Activated T-helper 17 cell treated with anti-CD3 and anti-CD28 coated beads, Interleukin-2, amount 50 U/mL, for 72 hours (primary cell): ENCODE measurements at regions not wholly inside any gene's neighbourhood (a gene's known extent, or its start where the extent isn't known, plus 50 kb on each side); places are given as distances from the start of the nearest gene placed in this dataset.

ENCODE experiments used
- ATAC-seq: fragments of 150-1000 bp; cut with Tn5 transposase; replicated peaks from 2 replicates; pipeline ENCODE4 v1.10.0; 2021; ENCODE audit warnings: mild to moderate bottlenecking, moderate library complexity
- H3K27ac Mint-ChIP-seq: one replicate; pipeline ENCODE4 v1.8.0; 2022; ENCODE audit warnings: mixed read lengths
- H3K27me3 Mint-ChIP-seq: one replicate; pipeline ENCODE4 v1.8.0; 2022; ENCODE audit warnings: mixed read lengths
- H3K36me3 Mint-ChIP-seq: one replicate; pipeline ENCODE4 v1.8.0; 2022; ENCODE audit warnings: low read depth, mild to moderate bottlenecking, mixed read lengths
- H3K4me1 Mint-ChIP-seq: one replicate; pipeline ENCODE4 v1.8.0; 2022; ENCODE audit warnings: mixed read lengths
- H3K4me3 Mint-ChIP-seq: one replicate; pipeline ENCODE4 v1.8.0; 2022; ENCODE audit warnings: mild to moderate bottlenecking, mixed read lengths
- H3K9me3 Mint-ChIP-seq: one replicate; pipeline ENCODE4 v1.8.0; 2022; ENCODE audit warnings: mixed read lengths

DNA sequence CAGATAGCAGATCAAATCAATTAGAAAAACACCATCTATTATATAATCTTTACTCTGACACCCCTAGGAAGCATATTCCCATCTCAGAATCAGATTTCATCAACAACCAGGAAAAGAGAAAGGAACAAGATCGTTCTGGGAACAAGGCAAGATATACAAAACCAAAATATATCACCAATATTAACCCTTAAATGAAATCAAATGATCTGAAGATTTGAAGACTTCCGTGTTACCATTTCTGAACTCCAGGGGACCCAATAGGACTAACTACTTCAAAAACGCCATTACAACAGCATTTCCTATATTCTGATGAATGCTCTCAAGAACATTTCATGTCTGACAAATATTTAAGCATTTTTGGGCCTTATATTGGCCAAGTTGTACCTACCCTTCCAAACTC lies 624.2 kb upstream of the ZFHX3 start:
- peaks cover 2% of the 10 kb centered on the region for H3K27me3 Mint-ChIP-seq
- no peak for ATAC-seq
- H3K4me1 Mint-ChIP-seq = no peaks in the 10 kb centered on the region
- no peaks in the 10 kb centered on the region for H3K36me3 Mint-ChIP-seq
- H3K9me3 Mint-ChIP-seq = no peaks in the 10 kb centered on the region
- no peak overlapping the region for H3K4me3 Mint-ChIP-seq
- H3K27ac Mint-ChIP-seq = no peak overlapping the region

- ATAC-seq = no peak
- H3K4me1 Mint-ChIP-seq = no peaks in the 10 kb centered on the region
Measured at GRCh38 chr16:73670836-73671820, 623.2 kb upstream of the ZFHX3 start.

DNA sequence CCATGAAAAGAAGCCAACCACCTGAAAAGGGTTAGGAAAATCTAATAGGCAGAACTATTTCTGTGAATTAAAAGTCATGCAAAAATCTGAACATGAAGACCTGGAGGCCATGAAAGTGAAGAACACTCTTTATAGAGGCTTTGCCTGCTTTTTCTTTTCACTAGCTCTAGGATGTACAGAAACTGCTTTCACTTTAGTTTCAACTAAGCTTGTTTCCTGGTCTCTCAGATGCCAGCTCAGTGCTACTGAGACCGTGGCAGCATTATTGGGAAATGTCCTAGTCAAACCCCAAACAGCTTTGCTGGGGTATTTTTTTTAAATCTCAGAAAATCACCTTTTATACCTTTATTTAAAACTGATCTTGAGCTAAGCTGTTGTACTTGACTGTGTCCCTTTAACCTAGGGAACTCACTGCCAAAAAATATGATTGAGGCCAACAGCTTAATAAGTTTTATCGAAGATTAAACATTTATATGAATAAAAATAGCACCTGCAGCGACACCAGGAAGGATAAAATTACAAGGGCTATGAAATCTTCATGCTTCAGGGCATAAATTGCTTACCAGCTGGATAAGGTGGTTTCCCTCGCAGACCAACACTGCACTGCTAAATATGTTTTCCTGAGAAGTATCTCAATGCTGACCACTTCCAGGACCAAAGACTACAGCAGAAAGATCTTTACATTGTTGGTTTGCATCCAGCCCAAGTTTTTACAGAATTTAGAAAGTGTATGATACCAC lies 621.8 kb upstream of the ZFHX3 start:
- ATAC-seq = no peak
- Mint-ChIP-seq H3K27me3 (peaks cover 2% of the 10 kb centered on the region), H3K36me3 (no peaks in the 10 kb centered on the region), H3K9me3 (peaks cover 3% of the 10 kb centered on the region), H3K4me1 (no peaks in the 10 kb centered on the region), H3K4me3 (no peak overlapping the region), H3K27ac (no peak overlapping the region)

More at GRCh38 chr16:73670836-73671820, 623.2 kb upstream of the ZFHX3 start:
- H3K36me3 Mint-ChIP-seq = no peaks in the 10 kb centered on the region
- no peak overlapping the region for H3K27ac Mint-ChIP-seq
- H3K9me3 Mint-ChIP-seq = peaks cover 3% of the 10 kb centered on the region
- peaks cover 2% of the 10 kb centered on the region for H3K27me3 Mint-ChIP-seq
- no peak overlapping the region for H3K4me3 Mint-ChIP-seq

- no peak overlapping the region for H3K27ac Mint-ChIP-seq
- ATAC-seq = no peak
- H3K9me3 Mint-ChIP-seq = peaks cover 7% of the 10 kb centered on the region
- H3K4me3 Mint-ChIP-seq = no peak overlapping the region
- no peaks in the 10 kb centered on the region for H3K27me3 Mint-ChIP-seq
- no peaks in the 10 kb centered on the region for H3K36me3 Mint-ChIP-seq
- H3K4me1 Mint-ChIP-seq = no peaks in the 10 kb centered on the region
Measured at GRCh38 chr16:73663720-73664119, 615.8 kb upstream of the ZFHX3 start.

DNA sequence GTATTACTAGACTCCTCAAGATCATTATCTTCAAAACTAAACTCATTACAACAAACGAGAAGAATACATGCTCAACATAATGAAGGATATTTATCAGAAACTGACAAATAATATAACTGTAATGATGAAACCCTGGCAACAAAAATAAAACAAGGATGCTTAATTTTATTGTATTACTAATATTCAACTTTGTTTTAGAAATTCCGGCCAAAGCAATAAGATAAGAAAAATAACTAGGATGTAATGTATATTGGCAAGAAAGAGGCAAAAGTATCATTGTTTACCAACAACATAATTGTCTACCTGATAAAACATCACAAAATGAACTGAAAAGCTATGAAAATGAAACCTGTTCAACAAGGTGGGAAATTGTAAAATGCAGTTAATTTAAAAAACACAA lies 588.3 kb upstream of the ZFHX3 start:
- H3K36me3 Mint-ChIP-seq = no peaks in the 10 kb centered on the region
- H3K27me3 Mint-ChIP-seq = no peaks in the 10 kb centered on the region
- H3K27ac Mint-ChIP-seq = no peak overlapping the region
- no peaks in the 10 kb centered on the region for H3K4me1 Mint-ChIP-seq
- no peak overlapping the region for H3K4me3 Mint-ChIP-seq
- no peak for ATAC-seq
- H3K9me3 Mint-ChIP-seq = peaks cover 12% of the 10 kb centered on the region

- peaks cover 3% of the 10 kb centered on the region for H3K27me3 Mint-ChIP-seq
- H3K27ac Mint-ChIP-seq = no peak overlapping the region
- no peaks in the 10 kb centered on the region for H3K4me1 Mint-ChIP-seq
- no peaks in the 10 kb centered on the region for H3K9me3 Mint-ChIP-seq
- ATAC-seq = no peak
- no peaks in the 10 kb centered on the region for H3K36me3 Mint-ChIP-seq
- no peak overlapping the region for H3K4me3 Mint-ChIP-seq
Measured at GRCh38 chr16:73629011-73629410, 581.1 kb upstream of the ZFHX3 start.

DNA sequence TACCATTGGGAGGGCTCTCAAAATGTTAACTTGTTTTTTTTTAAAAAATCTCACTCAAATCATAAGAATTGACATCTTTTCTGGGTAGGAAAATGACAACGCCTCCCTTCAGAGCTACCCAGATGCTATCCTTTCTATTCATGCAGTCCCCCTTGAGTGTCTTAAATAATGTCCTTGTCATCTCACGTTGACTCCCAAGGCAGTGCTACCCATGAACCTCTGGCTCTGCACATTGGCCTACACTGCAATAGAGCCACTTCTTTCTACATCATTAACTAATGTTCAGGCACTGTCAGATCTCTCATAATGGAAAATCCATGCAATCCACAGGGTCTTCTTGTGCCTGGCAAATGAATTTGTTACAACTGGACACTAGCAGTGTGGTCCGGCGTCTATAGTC lies 569.8 kb upstream of the ZFHX3 start:
- no peaks in the 10 kb centered on the region for H3K4me1 Mint-ChIP-seq
- H3K27ac Mint-ChIP-seq = no peak overlapping the region

DNA sequence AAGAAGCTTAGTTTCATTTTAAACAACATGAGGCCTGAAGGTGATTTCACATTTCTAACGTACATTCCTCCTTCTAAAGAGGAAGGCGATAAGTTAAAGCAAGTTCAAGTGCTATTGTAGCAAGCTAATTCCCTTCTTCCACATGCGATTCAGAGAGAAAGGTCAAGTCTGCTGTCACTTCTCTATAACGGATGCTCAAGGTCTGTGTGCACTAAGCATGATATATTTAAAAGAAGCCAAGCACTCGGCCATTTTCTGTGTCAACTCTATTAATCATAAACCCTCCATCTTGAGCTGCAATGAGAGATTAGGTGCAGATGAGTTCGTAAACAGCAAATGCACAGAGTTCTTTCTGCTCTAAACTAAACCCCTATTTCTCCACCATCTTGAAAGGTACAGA lies 568.8 kb upstream of the ZFHX3 start:
- Mint-ChIP-seq H3K4me1 (no peaks in the 10 kb centered on the region), H3K27ac (no peak overlapping the region), H3K27me3 (peaks cover 10% of the 10 kb centered on the region)

More for the DNA sequence above, 569.8 kb upstream of the ZFHX3 start:
- no peak overlapping the region for H3K4me3 Mint-ChIP-seq
- H3K36me3 Mint-ChIP-seq = no peaks in the 10 kb centered on the region
- H3K9me3 Mint-ChIP-seq = no peaks in the 10 kb centered on the region
- no peak for ATAC-seq
- peaks cover 4% of the 10 kb centered on the region for H3K27me3 Mint-ChIP-seq

GRCh38 chr16:73616166-73616753 lies 568.3 kb upstream of the ZFHX3 start:
- H3K9me3 Mint-ChIP-seq = no peaks in the 10 kb centered on the region
- no peaks in the 10 kb centered on the region for H3K4me1 Mint-ChIP-seq
- ATAC-seq = no peak
- H3K27ac Mint-ChIP-seq = no peak overlapping the region
- H3K36me3 Mint-ChIP-seq = no peaks in the 10 kb centered on the region
- peaks cover 11% of the 10 kb centered on the region for H3K27me3 Mint-ChIP-seq
- no peak overlapping the region for H3K4me3 Mint-ChIP-seq

More for the DNA sequence above, 568.8 kb upstream of the ZFHX3 start:
- no peak overlapping the region for H3K4me3 Mint-ChIP-seq
- no peaks in the 10 kb centered on the region for H3K9me3 Mint-ChIP-seq
- H3K36me3 Mint-ChIP-seq = no peaks in the 10 kb centered on the region
- no peak for ATAC-seq

DNA sequence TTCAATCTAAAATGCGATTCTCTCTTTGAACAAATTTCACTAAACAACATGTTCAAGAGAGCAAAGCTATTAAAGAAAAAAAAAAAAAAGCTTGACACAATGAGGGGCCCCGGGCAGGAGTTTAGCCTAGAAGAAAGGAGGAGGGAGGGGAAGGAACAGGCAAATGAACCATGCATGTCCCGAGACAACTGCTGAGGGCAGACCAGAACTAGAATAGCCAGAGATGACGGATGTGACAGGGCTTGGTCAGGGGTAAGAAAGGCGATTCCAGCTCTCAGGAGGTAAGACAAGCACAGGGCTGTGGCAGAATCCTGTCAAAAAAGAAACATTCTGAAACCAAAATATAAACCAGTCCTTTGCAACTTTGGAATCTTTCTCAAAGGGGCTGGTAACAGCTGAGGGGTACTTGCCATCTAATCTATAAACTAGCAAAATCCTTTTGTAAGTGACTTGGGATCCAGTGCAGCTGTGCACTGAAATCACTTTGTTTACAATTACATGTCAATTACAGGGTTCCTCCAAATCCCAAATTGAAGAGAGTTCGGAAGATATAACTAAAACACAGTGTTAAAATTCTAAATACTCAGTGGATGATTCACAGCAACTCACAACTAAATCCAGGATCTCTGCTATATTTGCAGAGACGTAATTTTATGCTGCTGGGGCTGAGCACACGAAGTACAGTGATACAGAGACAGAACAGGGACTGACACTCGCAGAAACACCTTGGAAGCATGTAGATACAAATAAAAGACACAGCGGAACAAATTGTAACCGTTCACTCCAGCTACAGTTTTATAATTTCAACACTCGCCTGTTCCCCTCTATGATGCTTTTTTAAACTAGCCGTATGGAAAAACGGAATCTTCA lies 567.4 kb upstream of the ZFHX3 start:
- Mint-ChIP-seq H3K27me3 (peaks cover 11% of the 10 kb centered on the region), H3K9me3 (no peaks in the 10 kb centered on the region)
- no peak for ATAC-seq

GRCh38 chr16:73614131-73614530 lies 566.2 kb upstream of the ZFHX3 start:
- H3K36me3 Mint-ChIP-seq = no peaks in the 10 kb centered on the region

More for the DNA sequence above, 567.4 kb upstream of the ZFHX3 start:
- no peaks in the 10 kb centered on the region for H3K36me3 Mint-ChIP-seq
- H3K4me3 Mint-ChIP-seq = no peak overlapping the region
- no peaks in the 10 kb centered on the region for H3K4me1 Mint-ChIP-seq
- H3K27ac Mint-ChIP-seq = no peak overlapping the region

DNA sequence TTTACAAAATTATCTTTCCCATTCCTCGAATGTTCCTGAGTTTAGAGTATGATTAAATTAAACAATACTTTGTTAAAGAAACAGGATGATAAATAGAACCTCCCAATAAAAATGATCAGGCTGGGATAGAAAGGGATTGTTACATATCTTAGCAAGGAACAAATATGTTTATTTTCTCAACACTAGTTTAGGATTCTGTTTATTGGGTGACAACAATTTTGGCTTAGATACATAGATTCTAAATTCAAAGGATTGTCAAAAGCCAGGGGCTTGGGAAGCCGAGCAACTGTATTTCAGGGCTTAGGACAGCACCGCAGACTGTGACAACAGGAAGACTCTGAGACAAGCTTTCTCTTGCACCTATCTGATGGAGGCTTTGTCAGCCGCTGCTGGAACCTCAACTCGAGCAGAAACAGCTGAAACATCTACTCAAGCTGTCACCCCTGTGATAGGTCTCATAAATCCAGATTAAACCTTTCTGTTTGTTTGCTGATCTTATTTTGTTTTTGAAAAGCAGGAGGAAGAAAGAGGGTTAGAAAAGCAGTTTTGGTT lies 562.8 kb upstream of the ZFHX3 start:
- H3K9me3 Mint-ChIP-seq = no peaks in the 10 kb centered on the region
- no peak overlapping the region for H3K27ac Mint-ChIP-seq
- ATAC-seq = no peak
- H3K27me3 Mint-ChIP-seq = peaks cover 14% of the 10 kb centered on the region
- H3K4me3 Mint-ChIP-seq = no peak overlapping the region
- no peaks in the 10 kb centered on the region for H3K36me3 Mint-ChIP-seq
- H3K4me1 Mint-ChIP-seq = no peaks in the 10 kb centered on the region

More at GRCh38 chr16:73614131-73614530, 566.2 kb upstream of the ZFHX3 start:
- Mint-ChIP-seq H3K4me3 (no peak overlapping the region), H3K9me3 (no peaks in the 10 kb centered on the region), H3K27ac (no peak overlapping the region), H3K4me1 (no peaks in the 10 kb centered on the region), H3K27me3 (peaks cover 11% of the 10 kb centered on the region)
- ATAC-seq = no peak

GRCh38 chr16:73610160-73610559 lies 562.2 kb upstream of the ZFHX3 start:
- Mint-ChIP-seq H3K4me1 (no peaks in the 10 kb centered on the region), H3K27me3 (peaks cover 14% of the 10 kb centered on the region), H3K4me3 (no peak overlapping the region), H3K36me3 (no peaks in the 10 kb centered on the region), H3K9me3 (no peaks in the 10 kb centered on the region), H3K27ac (no peak overlapping the region)
- no peak for ATAC-seq
